ENCODE measurements at regions not wholly inside any gene's neighbourhood (a gene's known extent, or its start where the extent isn't known, plus 50 kb on each side); places are given as distances from the start of the nearest gene placed in this dataset.

- POLR2A ChIA-PET (ENCODE audit: low non-redundant PET), result no interaction called here
- BruUV-seq (replicated peaks), result no TSS peak
- H3K36me3 ChIP-seq (ENCODE audit: insufficient read depth, low read length, poor library complexity, severe bottlenecking), result no peaks in the 10 kb centered on the region
- DNase-seq (ENCODE audit: low spot score), result no peak
- H3K9me3 ChIP-seq (ENCODE audit: low read depth, low read length, poor library complexity, severe bottlenecking), result no peaks in the 10 kb centered on the region
- H3K4me3 ChIP-seq (ENCODE audit: low read depth, low read length, poor library complexity, severe bottlenecking), result no peak overlapping the region
- peaks cover 5% of the 10 kb centered on the region for H3K4me1 ChIP-seq (ENCODE audit: insufficient read depth, low read length, poor library complexity, severe bottlenecking)
- no peaks in the 10 kb centered on the region for H3K27me3 ChIP-seq (replicated peaks; ENCODE audit: insufficient read depth, low read depth, low read length, poor library complexity)
- intact Hi-C loops (cut with micrococcal nuclease; ENCODE audit: unreplicated experiment), result no loop called here
- no peak for TF ChIP-seq EZH2 (IDR thresholded peaks at IDR 0.05; ENCODE audit: borderline replicate concordance, low read depth, low read length, poor library complexity, severe bottlenecking)
- TF ChIP-seq CTCF (conservative IDR thresholded peaks at IDR 0.05; ENCODE audit: low read depth, low read length), result no peak
- H3K27ac ChIP-seq (ENCODE audit: low read depth, low read length, poor library complexity, severe bottlenecking), result no peak overlapping the region
- CTCF ChIA-PET, result no interaction called here
Measured at GRCh38 chr14:38074081-38074480, 133.6 kb upstream of the SSTR1 start.

GRCh38 chr14:38074754-38075153 lies 132.9 kb upstream of the SSTR1 start:
- CTCF ChIA-PET, result no interaction called here
- Histone ChIP-seq H3K27ac (ENCODE audit: low read depth, low read length, poor library complexity, severe bottlenecking) (no peak overlapping the region), H3K9me3 (ENCODE audit: low read depth, low read length, poor library complexity, severe bottlenecking) (no peaks in the 10 kb centered on the region), H3K4me3 (ENCODE audit: low read depth, low read length, poor library complexity, severe bottlenecking) (no peak overlapping the region), H3K4me1 (ENCODE audit: insufficient read depth, low read length, poor library complexity, severe bottlenecking) (peaks cover 5% of the 10 kb centered on the region), H3K36me3 (ENCODE audit: insufficient read depth, low read length, poor library complexity, severe bottlenecking) (no peaks in the 10 kb centered on the region), H3K27me3 (replicated peaks; ENCODE audit: insufficient read depth, low read depth, low read length, poor library complexity) (no peaks in the 10 kb centered on the region)
- no peak for DNase-seq (ENCODE audit: low spot score)
- POLR2A ChIA-PET (ENCODE audit: low non-redundant PET), result no interaction called here
- intact Hi-C loops (cut with micrococcal nuclease; ENCODE audit: unreplicated experiment), result no loop called here
- no peak for TF ChIP-seq CTCF (conservative IDR thresholded peaks at IDR 0.05; ENCODE audit: low read depth, low read length)
- TF ChIP-seq EZH2 (IDR thresholded peaks at IDR 0.05; ENCODE audit: borderline replicate concordance, low read depth, low read length, poor library complexity, severe bottlenecking), result no peak
- BruUV-seq (replicated peaks), result no TSS peak

- BruUV-seq (replicated peaks), result no TSS peak
- Histone ChIP-seq H3K4me3 (ENCODE audit: low read depth, low read length, poor library complexity, severe bottlenecking) (no peak overlapping the region), H3K4me1 (ENCODE audit: insufficient read depth, low read length, poor library complexity, severe bottlenecking) (peaks cover 5% of the 10 kb centered on the region), H3K27ac (ENCODE audit: low read depth, low read length, poor library complexity, severe bottlenecking) (no peak overlapping the region), H3K9me3 (ENCODE audit: low read depth, low read length, poor library complexity, severe bottlenecking) (no peaks in the 10 kb centered on the region), H3K36me3 (ENCODE audit: insufficient read depth, low read length, poor library complexity, severe bottlenecking) (no peaks in the 10 kb centered on the region), H3K27me3 (replicated peaks; ENCODE audit: insufficient read depth, low read depth, low read length, poor library complexity) (no peaks in the 10 kb centered on the region)
- no peak for DNase-seq (ENCODE audit: low spot score)
- CTCF ChIA-PET, result no interaction called here
- POLR2A ChIA-PET (ENCODE audit: low non-redundant PET), result no interaction called here
- intact Hi-C loops (cut with micrococcal nuclease; ENCODE audit: unreplicated experiment), result no loop called here
- TF ChIP-seq EZH2 (IDR thresholded peaks at IDR 0.05; ENCODE audit: borderline replicate concordance, low read depth, low read length, poor library complexity, severe bottlenecking) (no peak), CTCF (conservative IDR thresholded peaks at IDR 0.05; ENCODE audit: low read depth, low read length) (no peak)
Measured at GRCh38 chr14:38078393-38078792, 129.3 kb upstream of the SSTR1 start.
